ENCODE measurements at regions not wholly inside any gene's neighbourhood (a gene's known extent, or its start where the extent isn't known, plus 50 kb on each side); places are given as distances from the start of the nearest gene placed in this dataset.

DNA sequence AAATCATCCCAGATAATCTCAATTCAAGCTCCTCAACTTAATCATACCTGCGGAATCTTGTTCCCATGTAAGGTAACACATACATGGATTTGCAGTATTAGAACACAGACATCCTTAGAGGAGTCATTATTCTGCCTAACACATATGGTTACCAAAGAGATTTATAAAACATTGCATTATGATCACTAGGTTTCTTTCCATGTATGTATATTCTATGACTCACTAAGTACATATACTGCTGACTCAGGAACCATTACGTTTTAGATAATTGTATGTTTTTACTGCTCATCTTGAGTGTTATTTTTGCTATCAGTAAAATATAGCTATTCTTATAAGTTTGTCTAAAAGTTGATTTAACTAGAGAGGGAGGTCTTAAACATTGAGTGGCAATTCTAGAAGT is 182.9 kb downstream of the SLITRK6 start:
- DNase-seq (ENCODE audit: low read depth): no peak
- TF ChIP-seq CTCF (conservative IDR thresholded peaks at IDR 0.05; ENCODE audit: low read depth, low read length): no peak
- no peak overlapping the region for H3K4me3 ChIP-seq (ENCODE audit: low read length)

GRCh38 chr13:85615031-85615430 is 184.2 kb downstream of the SLITRK6 start:
- no peak overlapping the region for H3K4me3 ChIP-seq (ENCODE audit: low read length)
- no peak for TF ChIP-seq CTCF (conservative IDR thresholded peaks at IDR 0.05; ENCODE audit: low read depth, low read length)
- no peak for DNase-seq (ENCODE audit: low read depth)

GRCh38 chr13:85610024-85610423 is 189.2 kb downstream of the SLITRK6 start:
- no peak for DNase-seq (ENCODE audit: low read depth)
- no peak overlapping the region for H3K4me3 ChIP-seq (ENCODE audit: low read length)
- TF ChIP-seq CTCF (conservative IDR thresholded peaks at IDR 0.05; ENCODE audit: low read depth, low read length): no peak

DNA sequence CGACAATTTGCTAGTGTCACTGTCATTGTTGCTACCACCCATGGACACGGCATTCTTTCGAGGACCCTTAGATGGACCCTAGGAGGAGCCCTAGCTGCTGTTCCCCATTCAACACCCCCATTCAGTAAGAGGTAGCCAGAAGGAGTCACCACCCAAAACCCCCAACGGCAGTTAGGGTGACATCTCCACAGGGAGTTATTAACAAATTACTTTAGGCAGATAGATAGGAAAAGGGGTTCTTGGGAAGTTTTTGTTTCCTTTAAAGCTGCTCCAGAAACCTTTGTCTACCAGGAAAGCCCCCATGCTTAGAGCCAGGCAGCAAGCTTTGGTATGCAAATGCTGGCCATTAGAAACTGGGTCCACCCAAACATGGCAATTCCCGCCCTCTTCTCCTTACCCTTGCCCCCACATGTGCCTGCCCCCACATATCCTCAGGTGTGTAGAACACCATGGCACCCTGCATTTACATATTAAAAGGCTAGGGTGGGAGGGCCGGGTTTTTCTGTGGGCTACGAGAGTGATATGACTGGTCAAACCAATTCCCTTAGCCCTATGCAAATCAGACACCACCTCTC is 190.9 kb downstream of the SLITRK6 start:
- DNase-seq (ENCODE audit: low read depth): no peak
- H3K4me3 ChIP-seq (ENCODE audit: low read length): no peak overlapping the region
- no peak for TF ChIP-seq CTCF (conservative IDR thresholded peaks at IDR 0.05; ENCODE audit: low read depth, low read length)

GRCh38 chr13:85603735-85604134 is 195.5 kb downstream of the SLITRK6 start:
- DNase-seq (ENCODE audit: low read depth): no peak
- no peak for TF ChIP-seq CTCF (conservative IDR thresholded peaks at IDR 0.05; ENCODE audit: low read depth, low read length)
- H3K4me3 ChIP-seq (ENCODE audit: low read length): no peak overlapping the region

DNA sequence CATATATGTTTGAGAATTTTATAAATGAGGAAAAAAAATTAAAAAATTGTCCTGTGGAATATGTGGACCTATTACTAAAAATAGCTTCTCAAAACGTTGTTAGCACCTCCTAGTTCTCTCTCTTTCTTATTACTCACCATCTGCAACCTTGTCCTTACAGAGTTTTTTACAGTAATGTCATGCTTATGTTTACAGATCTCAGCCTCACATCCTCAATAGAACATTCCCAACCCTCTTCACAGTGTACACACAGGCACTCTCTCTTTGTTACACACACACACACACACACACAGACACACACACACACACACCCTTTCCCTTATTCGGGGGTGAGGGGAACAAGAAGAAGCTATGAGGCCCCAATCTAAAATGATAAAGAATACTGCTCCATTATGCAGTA is 197.7 kb downstream of the SLITRK6 start:
- no peak for DNase-seq (ENCODE audit: low read depth)
- H3K4me3 ChIP-seq (ENCODE audit: low read length): no peak overlapping the region
- TF ChIP-seq CTCF (conservative IDR thresholded peaks at IDR 0.05; ENCODE audit: low read depth, low read length): no peak

GRCh38 chr13:85597790-85598500 is 201.3 kb downstream of the SLITRK6 start:
- no peak for DNase-seq (ENCODE audit: low read depth)
- TF ChIP-seq CTCF (conservative IDR thresholded peaks at IDR 0.05; ENCODE audit: low read depth, low read length): no peak
- no peak overlapping the region for H3K4me3 ChIP-seq (ENCODE audit: low read length)

All from retinal pigment epithelial cell (primary cell).